GM12865 (cell line): ENCODE measurements at regions not wholly inside any gene's neighbourhood (a gene's known extent, or its start where the extent isn't known, plus 50 kb on each side); places are given as distances from the start of the nearest gene placed in this dataset.

Source experiments
- DNase-seq: peaks from one replicate; pipeline ENCODE4 v3.0.0; 2010; ENCODE audit warnings: low read depth
- H3K4me3 ChIP-seq: 2 replicates; pipeline ENCODE4 v1.5.1; 2011; ENCODE audit warnings: mild to moderate bottlenecking, low read depth, low read length, control low read depth
- CTCF ChIP-seq: IDR thresholded peaks from 2 replicates; pipeline ENCODE4 v1.5.1; 2011; ENCODE audit warnings: low read length, control low read depth, low read depth, inconsistent platforms; ENCODE audit not compliant: insufficient read depth; ENCODE audit errors: missing control alignments

GRCh38 chr6:15872241-15873103 is 209.6 kb upstream of the DTNBP1 start:
- no peak overlapping the region for H3K4me3 ChIP-seq
- no peak for TF ChIP-seq CTCF
- DNase-seq, result no peak

GRCh38 chr6:15871276-15871675 is 208.4 kb upstream of the DTNBP1 start:
- TF ChIP-seq CTCF, result no peak
- no peak for DNase-seq
- H3K4me3 ChIP-seq, result no peak overlapping the region

- no peak overlapping the region for H3K4me3 ChIP-seq
- TF ChIP-seq CTCF, result no peak
- DNase-seq, result no peak
Measured at GRCh38 chr6:15870333-15871043, 207.7 kb upstream of the DTNBP1 start.

GRCh38 chr6:15864708-15865062 is 201.9 kb upstream of the DTNBP1 start:
- no peak for TF ChIP-seq CTCF
- no peak for DNase-seq
- H3K4me3 ChIP-seq, result no peak overlapping the region

GRCh38 chr6:15864038-15864707 is 201.3 kb upstream of the DTNBP1 start:
- no peak overlapping the region for H3K4me3 ChIP-seq
- no peak for DNase-seq
- TF ChIP-seq CTCF, result no peak

- TF ChIP-seq CTCF, result no peak
- H3K4me3 ChIP-seq, result no peak overlapping the region
- DNase-seq, result no peak
Measured at GRCh38 chr6:15862810-15863209, 200.0 kb upstream of the DTNBP1 start.
